ENCODE measurements at regions not wholly inside any gene's neighbourhood (a gene's known extent, or its start where the extent isn't known, plus 50 kb on each side); places are given as distances from the start of the nearest gene placed in this dataset.

GRCh38 chr6:41404182-41404845, 68.9 kb downstream of the NCR2 start:
- H3K9me3 ChIP-seq = no peaks in the 10 kb centered on the region
- 65 to 80% methylated on average over 5 of the region's 5 CpGs for WGBS, 2 donors
- DNase-seq = no peak
- H3K4me3 ChIP-seq (replicated peaks in 1 of 3) = no peak overlapping the region
- H3K36me3 ChIP-seq = no peaks in the 10 kb centered on the region
- H3K27ac ChIP-seq = no peak overlapping the region
- no peaks in the 10 kb centered on the region for H3K27me3 ChIP-seq
- intact Hi-C loops (cut with DNase I) = no loop called here
- peaks cover 0 to 7% of the 10 kb centered on the region in 2 donors for H3K4me1 ChIP-seq
- no peak for TF ChIP-seq POLR2A (IDR thresholded peaks at IDR 0.05)
- no peak for TF ChIP-seq CTCF (IDR thresholded peaks at IDR 0.05)

GRCh38 chr6:41405941-41406727, 70.7 kb downstream of the NCR2 start:
- Histone ChIP-seq H3K27me3 (no peaks in the 10 kb centered on the region), H3K9me3 (no peaks in the 10 kb centered on the region), H3K27ac (no peak overlapping the region), H3K36me3 (no peaks in the 10 kb centered on the region), H3K4me1 (peaks cover 0 to 7% of the 10 kb centered on the region in 2 donors), H3K4me3 (replicated peaks in 1 of 3) (no peak overlapping the region)
- WGBS, 2 donors = 52 to 62% methylated on average over 15 of the region's 15 CpGs
- no peak for TF ChIP-seq CTCF (IDR thresholded peaks at IDR 0.05)
- TF ChIP-seq POLR2A (IDR thresholded peaks at IDR 0.05) = no peak
- DNase-seq = no peak
- intact Hi-C loops (cut with DNase I) = no loop called here

- H3K27me3 ChIP-seq = no peaks in the 10 kb centered on the region
- H3K27ac ChIP-seq = no peak overlapping the region
- 46 to 61% methylated on average over 49 to 59 of the region's 63 CpGs for WGBS, 2 donors
- peaks cover 0 to 10% of the 10 kb centered on the region in 2 donors for H3K4me1 ChIP-seq
- peak; percentile 83 to 87 for DNase-seq
- TF ChIP-seq CTCF (IDR thresholded peaks at IDR 0.05) (no peak), POLR2A (IDR thresholded peaks at IDR 0.05) (no peak)
- H3K9me3 ChIP-seq = no peaks in the 10 kb centered on the region
- no peak overlapping the region for H3K4me3 ChIP-seq (replicated peaks in 1 of 3)
- no peaks in the 10 kb centered on the region for H3K36me3 ChIP-seq
- intact Hi-C loops (cut with DNase I) = no loop called here
Observed at GRCh38 chr6:41406728-41407489, 71.5 kb downstream of the NCR2 start.

GRCh38 chr6:41408576-41408975, 73.2 kb downstream of the NCR2 start:
- no peak for TF ChIP-seq CTCF (IDR thresholded peaks at IDR 0.05)
- no peak for TF ChIP-seq POLR2A (IDR thresholded peaks at IDR 0.05)
- 66 to 82% methylated on average over 19 to 20 of the region's 20 CpGs for WGBS, 2 donors
- H3K4me1 ChIP-seq = peaks cover 0 to 13% of the 10 kb centered on the region in 2 donors
- H3K36me3 ChIP-seq = no peaks in the 10 kb centered on the region
- no peak overlapping the region for H3K27ac ChIP-seq
- no peak for DNase-seq
- intact Hi-C loops (cut with DNase I) = no loop called here
- no peaks in the 10 kb centered on the region for H3K27me3 ChIP-seq
- H3K9me3 ChIP-seq = no peaks in the 10 kb centered on the region
- H3K4me3 ChIP-seq (replicated peaks in 1 of 3) = no peak overlapping the region
